ENCODE measurements at regions not wholly inside any gene's neighbourhood (a gene's known extent, or its start where the extent isn't known, plus 50 kb on each side); places are given as distances from the start of the nearest gene placed in this dataset.
"Not testable (repeated sequence)": the region's sequence is repeated elsewhere in the genome, so short reads cannot be mapped to it uniquely, and the experiment has no call there.

- no peaks in the 10 kb centered on the region for H3K4me1 ChIP-seq
- TF ChIP-seq, protein P1, sequence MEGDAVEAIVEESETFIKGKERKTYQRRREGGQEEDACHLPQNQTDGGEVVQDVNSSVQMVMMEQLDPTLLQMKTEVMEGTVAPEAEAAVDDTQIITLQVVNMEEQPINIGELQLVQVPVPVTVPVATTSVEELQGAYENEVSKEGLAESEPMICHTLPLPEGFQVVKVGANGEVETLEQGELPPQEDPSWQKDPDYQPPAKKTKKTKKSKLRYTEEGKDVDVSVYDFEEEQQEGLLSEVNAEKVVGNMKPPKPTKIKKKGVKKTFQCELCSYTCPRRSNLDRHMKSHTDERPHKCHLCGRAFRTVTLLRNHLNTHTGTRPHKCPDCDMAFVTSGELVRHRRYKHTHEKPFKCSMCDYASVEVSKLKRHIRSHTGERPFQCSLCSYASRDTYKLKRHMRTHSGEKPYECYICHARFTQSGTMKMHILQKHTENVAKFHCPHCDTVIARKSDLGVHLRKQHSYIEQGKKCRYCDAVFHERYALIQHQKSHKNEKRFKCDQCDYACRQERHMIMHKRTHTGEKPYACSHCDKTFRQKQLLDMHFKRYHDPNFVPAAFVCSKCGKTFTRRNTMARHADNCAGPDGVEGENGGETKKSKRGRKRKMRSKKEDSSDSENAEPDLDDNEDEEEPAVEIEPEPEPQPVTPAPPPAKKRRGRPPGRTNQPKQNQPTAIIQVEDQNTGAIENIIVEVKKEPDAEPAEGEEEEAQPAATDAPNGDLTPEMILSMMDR (IDR thresholded peaks at IDR 0.05) = no peak
- no peaks in the 10 kb centered on the region for H3K27me3 ChIP-seq
These were observed 719.2 kb upstream of the MBL2 start for GRCh38 chr10:53491774-53492173.

DNA sequence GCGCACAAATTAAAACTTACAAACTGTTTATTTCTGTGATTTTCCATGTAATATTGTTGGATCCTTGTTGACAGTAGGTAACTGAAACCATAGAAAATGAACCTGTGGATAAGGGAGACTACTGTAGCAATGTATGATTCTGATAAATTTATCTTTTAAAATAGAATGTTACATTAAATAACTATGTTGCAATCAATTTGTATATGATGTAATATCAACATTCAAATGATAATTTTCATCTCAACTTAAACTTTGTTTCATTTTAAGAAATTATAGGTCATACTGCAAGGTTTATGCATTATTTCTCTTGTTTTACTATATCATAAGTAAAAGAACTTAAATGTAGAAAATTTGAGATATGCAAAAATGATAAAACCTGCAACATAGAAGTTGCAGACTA, 718.0 kb upstream of the MBL2 start:
- TF ChIP-seq, protein P1 (IDR thresholded peaks at IDR 0.05) = no peak
- H3K4me1 ChIP-seq = no peaks in the 10 kb centered on the region
- no peaks in the 10 kb centered on the region for H3K27me3 ChIP-seq
- H3K27ac ChIP-seq = no peak overlapping the region
- H3K4me3 ChIP-seq = no peak overlapping the region
- H3K36me3 ChIP-seq = no peaks in the 10 kb centered on the region
- no peak for DNase-seq (ENCODE audit: low spot score)
- H3K9me3 ChIP-seq = no peaks in the 10 kb centered on the region

More at GRCh38 chr10:53491774-53492173, 719.2 kb upstream of the MBL2 start:
- DNase-seq (ENCODE audit: low spot score) = no peak
- Histone ChIP-seq H3K27ac (no peak overlapping the region), H3K4me3 (no peak overlapping the region), H3K36me3 (no peaks in the 10 kb centered on the region), H3K9me3 (no peaks in the 10 kb centered on the region)

DNA sequence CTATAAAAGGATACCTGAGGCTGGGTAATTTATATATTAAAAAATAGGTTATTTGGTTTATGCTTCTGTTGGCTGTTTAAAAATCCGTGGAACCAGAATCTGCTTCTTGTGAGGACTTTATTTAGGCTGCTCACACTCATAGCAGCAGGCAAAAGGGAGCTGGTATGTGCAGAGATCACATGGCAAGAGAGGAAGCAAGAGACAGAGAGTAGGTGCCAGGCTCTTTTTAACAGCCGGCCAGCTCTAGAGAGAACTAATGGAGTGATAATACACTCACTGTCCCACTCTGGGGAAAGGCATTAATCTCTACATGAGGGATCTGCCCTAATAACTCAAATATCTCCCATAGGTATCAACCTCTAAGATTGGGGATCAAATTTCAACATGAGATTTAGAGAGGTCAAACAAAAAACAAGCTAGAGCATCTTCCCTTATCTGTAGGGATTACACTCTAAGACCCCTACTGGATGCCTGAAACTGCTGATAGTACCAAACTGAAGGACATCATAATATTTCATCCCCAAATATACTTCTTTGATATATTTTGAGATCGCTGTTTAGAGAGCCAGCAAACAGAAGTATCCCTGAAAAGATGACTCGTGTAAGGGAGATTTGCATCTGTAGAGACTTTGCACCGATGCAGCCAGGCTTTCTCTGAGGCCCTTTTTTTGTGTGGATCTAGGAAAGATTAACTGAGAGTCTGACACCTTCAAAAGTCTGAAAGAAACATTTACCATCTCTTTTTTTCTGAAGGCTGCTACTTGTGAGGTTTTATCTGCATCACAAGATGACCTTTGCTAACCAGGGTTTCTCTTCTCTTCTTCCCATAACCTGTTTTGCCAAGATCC, 717.0 kb upstream of the MBL2 start:
- DNase-seq (ENCODE audit: low spot score) = no peak
- H3K4me1 ChIP-seq = no peaks in the 10 kb centered on the region
- no peaks in the 10 kb centered on the region for H3K27me3 ChIP-seq
- TF ChIP-seq, protein P1 (IDR thresholded peaks at IDR 0.05) = no peak
- no peak overlapping the region for H3K4me3 ChIP-seq
- peaks cover 0 to 9% of the 10 kb centered on the region in 2 donors for H3K9me3 ChIP-seq
- no peaks in the 10 kb centered on the region for H3K36me3 ChIP-seq
- H3K27ac ChIP-seq = no peak overlapping the region

GRCh38 chr10:53487019-53487983, 714.7 kb upstream of the MBL2 start:
- peaks cover 0 to 10% of the 10 kb centered on the region in 2 donors for H3K9me3 ChIP-seq
- DNase-seq (ENCODE audit: low spot score) = no peak
- no peak overlapping the region for H3K4me3 ChIP-seq
- no peak overlapping the region for H3K27ac ChIP-seq
- TF ChIP-seq, protein P1 (IDR thresholded peaks at IDR 0.05) = no peak
- H3K36me3 ChIP-seq = no peaks in the 10 kb centered on the region
- no peaks in the 10 kb centered on the region for H3K4me1 ChIP-seq
- H3K27me3 ChIP-seq = no peaks in the 10 kb centered on the region

DNA sequence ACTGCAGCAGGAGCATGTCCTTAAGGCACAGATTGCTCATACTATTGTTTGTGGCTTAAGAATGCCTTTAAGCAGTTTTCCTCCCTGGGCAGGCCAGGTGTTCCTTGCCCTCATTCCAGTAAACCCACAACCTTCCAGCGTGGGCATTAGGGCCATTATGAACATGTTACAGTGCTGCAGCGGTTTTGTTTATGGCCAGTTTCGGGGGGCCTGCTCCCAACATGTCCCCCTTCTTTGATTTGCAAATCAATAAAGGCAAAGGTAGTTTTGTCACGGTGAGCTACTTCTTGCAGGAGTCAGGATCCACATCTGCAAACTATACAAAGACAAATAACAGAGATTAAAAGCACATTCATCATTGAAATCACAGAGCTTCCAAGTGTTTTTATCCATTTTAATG, 712.8 kb upstream of the MBL2 start:
- not testable (repeated sequence) for H3K36me3 ChIP-seq; H3K4me3 ChIP-seq; DNase-seq (ENCODE audit: low spot score)

GRCh38 chr10:53479365-53479764, 706.8 kb upstream of the MBL2 start:
- no peak for DNase-seq (ENCODE audit: low spot score)
- Histone ChIP-seq H3K27ac (no peak overlapping the region), H3K9me3 (no peaks in the 10 kb centered on the region), H3K4me1 (no peaks in the 10 kb centered on the region), H3K4me3 (no peak overlapping the region), H3K27me3 (no peaks in the 10 kb centered on the region), H3K36me3 (no peaks in the 10 kb centered on the region)
- TF ChIP-seq, protein P1 (IDR thresholded peaks at IDR 0.05) = no peak

More for the DNA sequence above, 712.8 kb upstream of the MBL2 start:
- not testable (repeated sequence) for H3K27ac ChIP-seq, H3K27me3 ChIP-seq, H3K4me1 ChIP-seq
- H3K9me3 ChIP-seq = peaks cover 0 to 10% of the 10 kb centered on the region in 2 donors

All from right atrium auricular region (tissue), 2 donors.